Natural killer cell (primary cell): ENCODE measurements at regions not wholly inside any gene's neighbourhood (a gene's known extent, or its start where the extent isn't known, plus 50 kb on each side); places are given as distances from the start of the nearest gene placed in this dataset.

Experiments
- ATAC-seq, 3 donors: fragments of 150-1000 bp in 2 of 3; fragments of 200-7000 bp in 1 of 3; cut with Tn5 transposase; 1 replicate in 1 of 3; 2 replicates in 2 of 3; pipeline ENCODE4 v1.10.0; 2021; ENCODE audit warnings: mild to moderate bottlenecking in 2 of 3, moderate library complexity in 2 of 3
- DNase-seq, 2 donors: peaks; one replicate each; pipeline versions ENCODE4 v3.0.0 to v3.0.0-alpha.2; 2013 to 2021; ENCODE audit warnings: mixed read lengths in 1 of 2
- H3K27ac ChIP-seq: one replicate; pipeline ENCODE4 v1.5.1; 2013; ENCODE audit warnings: mild to moderate bottlenecking, low read length
- H3K27me3 ChIP-seq: one replicate; pipeline ENCODE4 v1.6.1; 2013; ENCODE audit warnings: low read length; ENCODE audit not compliant: control insufficient read depth, insufficient read depth
- H3K36me3 ChIP-seq: one replicate; pipeline ENCODE4 v1.6.1; 2013; ENCODE audit warnings: low read length; ENCODE audit not compliant: control insufficient read depth, insufficient read depth
- H3K4me1 ChIP-seq: one replicate; pipeline ENCODE4 v1.6.1; 2013; ENCODE audit warnings: low read length; ENCODE audit not compliant: control insufficient read depth, insufficient read depth
- H3K4me3 ChIP-seq: one replicate; pipeline ENCODE4 v1.5.1; 2013; ENCODE audit warnings: low read length
- H3K9me3 ChIP-seq: one replicate; pipeline ENCODE4 v1.6.1; 2013; ENCODE audit warnings: low read length; ENCODE audit not compliant: control insufficient read depth, insufficient read depth
- H3K27ac Mint-ChIP-seq, 2 donors: one replicate each; pipeline ENCODE4 v1.8.0; 2022; ENCODE audit warnings: mild to moderate bottlenecking in 2 of 2, mixed read lengths in 2 of 2, moderate library complexity in 1 of 2
- H3K27me3 Mint-ChIP-seq, 2 donors: one replicate each; pipeline ENCODE4 v1.8.0; 2022; ENCODE audit warnings: low read depth in 2 of 2, mixed read lengths in 2 of 2
- H3K36me3 Mint-ChIP-seq: one replicate; pipeline ENCODE4 v1.8.0; 2022; ENCODE audit warnings: mixed read lengths
- H3K4me1 Mint-ChIP-seq, 2 donors: one replicate each; pipeline ENCODE4 v1.8.0; 2022; ENCODE audit warnings: mixed read lengths in 2 of 2
- H3K4me3 Mint-ChIP-seq: one replicate; pipeline ENCODE4 v1.8.0; 2022; ENCODE audit warnings: mild to moderate bottlenecking, moderate library complexity, mixed read lengths
- H3K9me3 Mint-ChIP-seq, 2 donors: one replicate each; pipeline ENCODE4 v1.8.0; 2022; ENCODE audit warnings: mixed read lengths in 2 of 2
- WGBS: methylation state at CpG from one replicate; pipeline ENCODE4 v1.1.7; 2013; ENCODE audit warnings: missing lambda C conversion rate; ENCODE audit not compliant: insufficient coverage; 5-methylcytosine and 5-hydroxymethylcytosine counted together
- intact Hi-C: fragments of 100-400 bp; cut with micrococcal nuclease; formaldehyde crosslinking; loops from one replicate; pipeline ENCODE4 v1.14.2; 2022
- TF ChIP-seq, protein P1 (sequence below): fragments of 200-600 bp; IDR thresholded peaks from one replicate; pipeline ENCODE4 v1.8.0; 2022; ENCODE audit warnings: antibody characterized with exemption

DNA sequence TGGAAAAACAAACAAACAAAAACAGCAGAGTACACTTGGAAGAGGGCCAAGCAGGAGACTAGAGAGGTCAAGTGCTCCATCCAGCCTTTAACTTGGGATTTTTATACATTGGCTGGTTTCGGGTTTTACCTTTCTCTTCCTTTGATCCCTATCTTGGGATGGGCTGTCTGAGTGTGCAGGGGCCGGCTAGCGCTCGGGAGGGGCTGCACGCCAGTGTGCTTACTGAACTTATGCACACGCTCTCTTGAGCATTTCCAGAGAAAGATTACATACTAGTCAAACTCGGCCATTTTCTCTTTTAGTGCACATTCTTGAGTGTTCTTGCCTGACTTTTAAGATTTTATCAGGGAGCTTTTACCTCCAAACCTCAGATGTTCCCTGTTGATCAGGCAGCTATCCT is 707.8 kb downstream of the DSC3 start:
- Mint-ChIP-seq H3K4me1 (no peaks in the 10 kb centered on the region), H3K36me3 (no peaks in the 10 kb centered on the region), H3K9me3 (peaks cover 3 to 4% of the 10 kb centered on the region in 2 donors), H3K4me3 (no peak overlapping the region), H3K27ac (no peak overlapping the region), H3K27me3 (no peaks in the 10 kb centered on the region)
- DNase-seq (no peak), ATAC-seq (no peak)
- H3K4me3 ChIP-seq, result no peak overlapping the region
- 89% methylated on average over 7 of the region's 7 CpGs for WGBS
- no peaks in the 10 kb centered on the region for H3K36me3 ChIP-seq
- H3K27ac ChIP-seq, result no peak overlapping the region
- TF ChIP-seq, protein P1, sequence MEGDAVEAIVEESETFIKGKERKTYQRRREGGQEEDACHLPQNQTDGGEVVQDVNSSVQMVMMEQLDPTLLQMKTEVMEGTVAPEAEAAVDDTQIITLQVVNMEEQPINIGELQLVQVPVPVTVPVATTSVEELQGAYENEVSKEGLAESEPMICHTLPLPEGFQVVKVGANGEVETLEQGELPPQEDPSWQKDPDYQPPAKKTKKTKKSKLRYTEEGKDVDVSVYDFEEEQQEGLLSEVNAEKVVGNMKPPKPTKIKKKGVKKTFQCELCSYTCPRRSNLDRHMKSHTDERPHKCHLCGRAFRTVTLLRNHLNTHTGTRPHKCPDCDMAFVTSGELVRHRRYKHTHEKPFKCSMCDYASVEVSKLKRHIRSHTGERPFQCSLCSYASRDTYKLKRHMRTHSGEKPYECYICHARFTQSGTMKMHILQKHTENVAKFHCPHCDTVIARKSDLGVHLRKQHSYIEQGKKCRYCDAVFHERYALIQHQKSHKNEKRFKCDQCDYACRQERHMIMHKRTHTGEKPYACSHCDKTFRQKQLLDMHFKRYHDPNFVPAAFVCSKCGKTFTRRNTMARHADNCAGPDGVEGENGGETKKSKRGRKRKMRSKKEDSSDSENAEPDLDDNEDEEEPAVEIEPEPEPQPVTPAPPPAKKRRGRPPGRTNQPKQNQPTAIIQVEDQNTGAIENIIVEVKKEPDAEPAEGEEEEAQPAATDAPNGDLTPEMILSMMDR, result no peak
- no peaks in the 10 kb centered on the region for H3K9me3 ChIP-seq
- H3K4me1 ChIP-seq, result no peaks in the 10 kb centered on the region
- no peaks in the 10 kb centered on the region for H3K27me3 ChIP-seq
- intact Hi-C loops, result no loop called here

DNA sequence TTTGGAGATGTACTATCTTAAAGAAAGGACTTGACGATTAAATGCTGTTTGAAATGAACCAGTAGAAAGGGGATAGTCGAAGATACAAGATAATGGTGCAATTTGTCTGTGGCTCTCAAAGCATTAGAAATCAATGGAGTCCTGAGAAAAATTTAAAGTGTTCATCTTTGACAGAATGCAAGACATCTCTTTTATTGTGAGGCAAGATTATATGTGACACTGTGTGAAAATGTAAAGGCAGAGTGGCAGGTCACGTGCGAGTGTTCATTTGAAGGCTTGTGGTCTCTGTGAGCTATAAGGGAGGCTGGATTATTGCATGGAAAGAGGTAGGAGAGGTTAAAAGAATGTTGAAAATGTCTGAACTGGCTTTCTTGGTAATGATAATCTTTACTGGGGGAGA is 709.2 kb downstream of the DSC3 start:
- Mint-ChIP-seq H3K36me3 (no peaks in the 10 kb centered on the region), H3K4me1 (no peaks in the 10 kb centered on the region), H3K27ac (no peak overlapping the region), H3K4me3 (no peak overlapping the region), H3K9me3 (peaks cover 4% of the 10 kb centered on the region in 2 donors), H3K27me3 (no peaks in the 10 kb centered on the region)
- ATAC-seq (no peak), DNase-seq (no peak)
- Histone ChIP-seq H3K27me3 (no peaks in the 10 kb centered on the region), H3K27ac (no peak overlapping the region), H3K9me3 (no peaks in the 10 kb centered on the region), H3K4me3 (no peak overlapping the region), H3K36me3 (no peaks in the 10 kb centered on the region), H3K4me1 (no peaks in the 10 kb centered on the region)
- WGBS, result 94% methylated on average over 4 of the region's 4 CpGs
- intact Hi-C loops, result no loop called here
- TF ChIP-seq, protein P1, result no peak

- no peak overlapping the region for H3K4me3 Mint-ChIP-seq
- H3K36me3 Mint-ChIP-seq, result no peaks in the 10 kb centered on the region
- H3K4me1 Mint-ChIP-seq, result no peaks in the 10 kb centered on the region
- no peaks in the 10 kb centered on the region for H3K27me3 Mint-ChIP-seq
- TF ChIP-seq, protein P1, result no peak
- no peak for DNase-seq
- Histone ChIP-seq H3K27me3 (no peaks in the 10 kb centered on the region), H3K4me1 (no peaks in the 10 kb centered on the region), H3K27ac (no peak overlapping the region), H3K36me3 (no peaks in the 10 kb centered on the region), H3K9me3 (no peaks in the 10 kb centered on the region), H3K4me3 (no peak overlapping the region)
- peaks cover 4 to 6% of the 10 kb centered on the region in 2 donors for H3K9me3 Mint-ChIP-seq
- ATAC-seq, result no peak
- 100% methylated on average over 1 of the region's 3 CpGs for WGBS
- intact Hi-C loops, result loop anchor here (1.0 kb wide), 1 partner anchor 40 kb away; no protein-coding TSS in a partner anchor
- H3K27ac Mint-ChIP-seq, result no peak overlapping the region
Observed at GRCh38 chr18:30328839-30329238, 713.7 kb downstream of the DSC3 start.

GRCh38 chr18:30302181-30302580 is 740.4 kb downstream of the DSC3 start:
- no peak for ATAC-seq
- DNase-seq, result no peak
- no peak overlapping the region for H3K27ac Mint-ChIP-seq
- peaks cover 9% of the 10 kb centered on the region for H3K36me3 Mint-ChIP-seq
- no peaks in the 10 kb centered on the region for H3K4me1 Mint-ChIP-seq
- TF ChIP-seq, protein P1, result no peak
- no peak overlapping the region for H3K4me3 Mint-ChIP-seq
- Histone ChIP-seq H3K9me3 (no peaks in the 10 kb centered on the region), H3K27ac (no peak overlapping the region), H3K4me1 (no peaks in the 10 kb centered on the region), H3K4me3 (no peak overlapping the region), H3K27me3 (no peaks in the 10 kb centered on the region), H3K36me3 (no peaks in the 10 kb centered on the region)
- H3K27me3 Mint-ChIP-seq, result no peaks in the 10 kb centered on the region
- peaks cover 2 to 6% of the 10 kb centered on the region in 2 donors for H3K9me3 Mint-ChIP-seq
- intact Hi-C loops, result no loop called here
